ENCODE measurements at regions not wholly inside any gene's neighbourhood (a gene's known extent, or its start where the extent isn't known, plus 50 kb on each side); places are given as distances from the start of the nearest gene placed in this dataset.

- TF ChIP-seq, protein P1, sequence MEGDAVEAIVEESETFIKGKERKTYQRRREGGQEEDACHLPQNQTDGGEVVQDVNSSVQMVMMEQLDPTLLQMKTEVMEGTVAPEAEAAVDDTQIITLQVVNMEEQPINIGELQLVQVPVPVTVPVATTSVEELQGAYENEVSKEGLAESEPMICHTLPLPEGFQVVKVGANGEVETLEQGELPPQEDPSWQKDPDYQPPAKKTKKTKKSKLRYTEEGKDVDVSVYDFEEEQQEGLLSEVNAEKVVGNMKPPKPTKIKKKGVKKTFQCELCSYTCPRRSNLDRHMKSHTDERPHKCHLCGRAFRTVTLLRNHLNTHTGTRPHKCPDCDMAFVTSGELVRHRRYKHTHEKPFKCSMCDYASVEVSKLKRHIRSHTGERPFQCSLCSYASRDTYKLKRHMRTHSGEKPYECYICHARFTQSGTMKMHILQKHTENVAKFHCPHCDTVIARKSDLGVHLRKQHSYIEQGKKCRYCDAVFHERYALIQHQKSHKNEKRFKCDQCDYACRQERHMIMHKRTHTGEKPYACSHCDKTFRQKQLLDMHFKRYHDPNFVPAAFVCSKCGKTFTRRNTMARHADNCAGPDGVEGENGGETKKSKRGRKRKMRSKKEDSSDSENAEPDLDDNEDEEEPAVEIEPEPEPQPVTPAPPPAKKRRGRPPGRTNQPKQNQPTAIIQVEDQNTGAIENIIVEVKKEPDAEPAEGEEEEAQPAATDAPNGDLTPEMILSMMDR (IDR thresholded peaks at IDR 0.05), result no peak
- H3K4me3 ChIP-seq, result no peak overlapping the region
- no peak for DNase-seq
- H3K27ac ChIP-seq, result no peak overlapping the region
- no peaks in the 10 kb centered on the region for H3K36me3 ChIP-seq
- peaks cover 5% of the 10 kb centered on the region for H3K27me3 ChIP-seq (ENCODE audit: low read depth)
- intact Hi-C loops (cut with DNase I), result no loop called here
- no peak for ATAC-seq
- no peaks in the 10 kb centered on the region for H3K9me3 ChIP-seq
- no peaks in the 10 kb centered on the region for H3K4me1 ChIP-seq
Observed at GRCh38 chr2:120448961-120449810, 103.2 kb downstream of the INHBB start.

- no peaks in the 10 kb centered on the region for H3K36me3 ChIP-seq
- TF ChIP-seq, protein P1 (IDR thresholded peaks at IDR 0.05), result no peak
- H3K4me3 ChIP-seq, result no peak overlapping the region
- no peaks in the 10 kb centered on the region for H3K4me1 ChIP-seq
- DNase-seq (no peak), ATAC-seq (no peak)
- H3K27ac ChIP-seq, result no peak overlapping the region
- intact Hi-C loops (cut with DNase I), result no loop called here
- H3K9me3 ChIP-seq, result no peaks in the 10 kb centered on the region
- H3K27me3 ChIP-seq (ENCODE audit: low read depth), result no peaks in the 10 kb centered on the region
Observed at GRCh38 chr2:120450196-120450820, 104.4 kb downstream of the INHBB start.

- DNase-seq (no peak), ATAC-seq (no peak)
- TF ChIP-seq, protein P1 (IDR thresholded peaks at IDR 0.05), result no peak
- no peak overlapping the region for H3K27ac ChIP-seq
- H3K27me3 ChIP-seq (ENCODE audit: low read depth), result no peaks in the 10 kb centered on the region
- no peaks in the 10 kb centered on the region for H3K4me1 ChIP-seq
- intact Hi-C loops (cut with DNase I), result no loop called here
- H3K36me3 ChIP-seq, result no peaks in the 10 kb centered on the region
- no peak overlapping the region for H3K4me3 ChIP-seq
- no peaks in the 10 kb centered on the region for H3K9me3 ChIP-seq
Observed at GRCh38 chr2:120451334-120451733, 105.4 kb downstream of the INHBB start.

GRCh38 chr2:120452131-120452530 is 106.2 kb downstream of the INHBB start:
- Histone ChIP-seq H3K36me3 (no peaks in the 10 kb centered on the region), H3K27ac (no peak overlapping the region), H3K4me3 (no peak overlapping the region), H3K4me1 (no peaks in the 10 kb centered on the region), H3K9me3 (peaks cover 5% of the 10 kb centered on the region), H3K27me3 (ENCODE audit: low read depth) (no peaks in the 10 kb centered on the region)
- TF ChIP-seq, protein P1 (IDR thresholded peaks at IDR 0.05), result no peak
- intact Hi-C loops (cut with DNase I), result no loop called here
- no peak for ATAC-seq
- DNase-seq, result no peak

GRCh38 chr2:120452945-120453634 is 107.2 kb downstream of the INHBB start:
- Histone ChIP-seq H3K27me3 (ENCODE audit: low read depth) (no peaks in the 10 kb centered on the region), H3K9me3 (peaks cover 12% of the 10 kb centered on the region), H3K4me3 (no peak overlapping the region), H3K36me3 (no peaks in the 10 kb centered on the region), H3K4me1 (no peaks in the 10 kb centered on the region), H3K27ac (no peak overlapping the region)
- TF ChIP-seq, protein P1 (IDR thresholded peaks at IDR 0.05), result no peak
- no peak for ATAC-seq
- DNase-seq, result peak; percentile 7
- intact Hi-C loops (cut with DNase I), result no loop called here
